Naive thymus-derived CD4-positive, alpha-beta T cell (primary cell): ENCODE measurements at regions not wholly inside any gene's neighbourhood (a gene's known extent, or its start where the extent isn't known, plus 50 kb on each side); places are given as distances from the start of the nearest gene placed in this dataset.

Experiments
- ATAC-seq: fragments of 150-1000 bp; cut with Tn5 transposase; 2 replicates; pipeline ENCODE4 v1.10.0; 2021; ENCODE audit warnings: mild to moderate bottlenecking, moderate library complexity
- CTCF ChIA-PET: fragments of 350-600 bp; sonication (Branson Sonifier 250); formaldehyde crosslinking; loops from one replicate; lab custom pipeline; 2021; ENCODE audit warnings: antibody characterized with exemption; lab: Charles Lee
- POLR2A ChIA-PET: fragments of 350-600 bp; sonication (Branson Sonifier 250); formaldehyde crosslinking; loops from one replicate; lab custom pipeline; 2021; ENCODE audit warnings: antibody characterized with exemption, inconsistent platforms; lab: Charles Lee
- DNase-seq, 9 donors: peaks; one replicate each; pipeline versions ENCODE4 v3.0.0 to v3.0.0-alpha.2; 2020 to 2022; ENCODE audit warnings: mixed read lengths in 1 of 9
- H3K27ac ChIP-seq: one replicate; pipeline ENCODE4 v1.7.0; 2013; ENCODE audit warnings: mild to moderate bottlenecking, low read depth, low read length, moderate library complexity
- H3K27me3 ChIP-seq, 2 donors: one replicate each; pipeline ENCODE4 v1.7.0; 2013; ENCODE audit warnings: low read length in 2 of 2, mild to moderate bottlenecking in 2 of 2, moderate library complexity in 2 of 2; ENCODE audit not compliant: control insufficient read depth in 2 of 2, insufficient read depth in 2 of 2
- H3K36me3 ChIP-seq, 3 experiments: 1 replicate in 2 of 3; 2 replicates in 1 of 3; pipeline ENCODE4 v1.7.0; 2013; ENCODE audit warnings: low read length in 3 of 3, mild to moderate bottlenecking in 3 of 3, moderate library complexity in 1 of 3; ENCODE audit not compliant: insufficient read depth in 3 of 3, control insufficient read depth in 2 of 3
- H3K4me1 ChIP-seq, 2 donors: one replicate each; pipeline ENCODE4 v1.7.0; 2013; ENCODE audit warnings: low read length in 2 of 2, mild to moderate bottlenecking in 2 of 2, moderate library complexity in 1 of 2; ENCODE audit not compliant: control insufficient read depth in 2 of 2, insufficient read depth in 2 of 2
- H3K4me3 ChIP-seq: 2 replicates; pipeline ENCODE4 v1.7.0; 2013; ENCODE audit warnings: mild to moderate bottlenecking, low read length
- H3K9me3 ChIP-seq, 3 experiments: 1 replicate in 2 of 3; 2 replicates in 1 of 3; pipeline ENCODE4 v1.7.0; 2013; ENCODE audit warnings: low read length in 3 of 3; ENCODE audit not compliant: control insufficient read depth in 2 of 3
- H3K27ac Mint-ChIP-seq, 9 donors: one replicate each; pipeline ENCODE4 v1.8.0; 2020 to 2022; ENCODE audit warnings: mixed read lengths in 9 of 9, mild to moderate bottlenecking in 8 of 9, moderate library complexity in 5 of 9, inconsistent platforms in 2 of 9
- H3K27me3 Mint-ChIP-seq, 5 donors: one replicate each; pipeline ENCODE4 v1.8.0; 2021 to 2022; ENCODE audit warnings: mixed read lengths in 5 of 5, mild to moderate bottlenecking in 1 of 5
- H3K36me3 Mint-ChIP-seq, 5 donors: one replicate each; pipeline ENCODE4 v1.8.0; 2020 to 2022; ENCODE audit warnings: mixed read lengths in 5 of 5, mild to moderate bottlenecking in 3 of 5, inconsistent platforms in 1 of 5
- H3K4me1 Mint-ChIP-seq, 7 donors: one replicate each; pipeline ENCODE4 v1.8.0; 2020 to 2022; ENCODE audit warnings: mixed read lengths in 7 of 7, mild to moderate bottlenecking in 3 of 7, inconsistent platforms in 1 of 7
- H3K4me3 Mint-ChIP-seq, 10 donors: one replicate each; pipeline ENCODE4 v1.8.0; 2020 to 2022; ENCODE audit warnings: mild to moderate bottlenecking in 10 of 10, mixed read lengths in 10 of 10, moderate library complexity in 6 of 10, inconsistent platforms in 2 of 10
- H3K9me3 Mint-ChIP-seq, 11 donors: one replicate each; pipeline ENCODE4 v1.8.0; 2020 to 2022; ENCODE audit warnings: mixed read lengths in 11 of 11, mild to moderate bottlenecking in 4 of 11, inconsistent platforms in 1 of 11, moderate library complexity in 1 of 11
- intact Hi-C, 2 donors: fragments of 100-400 bp; cut with micrococcal nuclease; formaldehyde crosslinking; loops; one replicate each; pipeline ENCODE4 v1.15.1; 2023

DNA sequence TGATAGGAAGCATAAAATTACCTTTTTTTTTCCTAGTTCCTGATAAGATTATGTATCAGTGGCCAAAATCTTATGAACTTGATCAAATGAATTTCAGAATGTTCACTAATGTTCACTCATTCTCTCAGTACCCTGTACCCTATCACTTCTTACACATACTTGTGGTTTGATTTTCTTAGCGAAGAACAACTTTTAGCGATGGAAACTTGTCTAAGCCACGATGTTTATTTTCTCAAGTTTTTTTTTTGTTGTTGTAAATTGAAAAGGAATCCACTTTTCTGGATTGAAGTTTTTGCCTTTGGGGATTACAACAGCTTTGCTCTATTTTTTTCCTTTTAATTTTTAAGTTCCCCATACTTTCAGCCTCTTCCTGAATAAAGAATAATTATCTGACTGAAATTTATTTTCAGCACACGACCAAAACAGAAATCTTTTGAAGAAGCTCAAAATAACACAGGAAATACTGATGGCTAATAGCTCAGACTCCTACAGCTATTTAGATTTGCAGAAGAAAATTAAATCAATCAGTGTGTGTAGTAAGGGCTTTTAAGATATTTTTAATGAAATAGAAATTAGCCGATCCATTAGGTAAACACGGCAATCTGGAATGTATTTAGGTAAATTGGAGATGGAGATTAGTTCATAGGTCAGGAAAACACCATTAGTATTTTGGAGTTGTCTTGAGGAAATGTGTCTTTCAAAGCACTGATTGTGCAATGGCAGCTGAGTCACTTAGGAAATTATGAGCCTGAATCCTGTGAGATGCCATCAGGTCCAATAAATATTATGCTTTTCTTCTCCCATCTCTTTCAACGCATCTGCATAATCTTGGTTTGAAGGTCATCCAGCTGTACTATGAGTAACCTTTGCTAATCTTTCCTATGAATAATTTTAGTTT lies 217.5 kb downstream of the GJA1 start:
- H3K9me3 ChIP-seq, result no peaks in the 10 kb centered on the region
- no peak for ATAC-seq
- peak overlapping the region in 9 of 10 donors; percentile 10 to 80 (median 62) for H3K4me3 Mint-ChIP-seq
- CTCF ChIA-PET, result no interaction called here
- H3K9me3 Mint-ChIP-seq, result peaks cover 0 to 4% (median 0%) of the 10 kb centered on the region in 11 donors
- H3K27ac Mint-ChIP-seq, result peak overlapping the region in 8 of 9 donors; percentile 75 to 91 (median 84)
- H3K36me3 Mint-ChIP-seq, result peaks cover under 1 to 6% (median 4%) of the 10 kb centered on the region in 5 donors
- DNase-seq, result no peak
- H3K4me1 ChIP-seq, result peaks cover 0 to 29% of the 10 kb centered on the region in 2 donors
- POLR2A ChIA-PET, result no interaction called here
- no peaks in the 10 kb centered on the region for H3K27me3 ChIP-seq
- intact Hi-C loops, result loop anchor here in 1 of 2 donors (5.0 kb wide), 2 partner anchors 34 to 321 kb away; partner anchors contain the start of gene TBC1D32
- no peaks in the 10 kb centered on the region for H3K27me3 Mint-ChIP-seq
- no peak overlapping the region for H3K4me3 ChIP-seq
- H3K4me1 Mint-ChIP-seq, result peaks cover 15 to 61% (median 46%) of the 10 kb centered on the region in 7 donors
- H3K27ac ChIP-seq, result no peak overlapping the region
- H3K36me3 ChIP-seq, result no peaks in the 10 kb centered on the region

- no peak for ATAC-seq
- H3K36me3 Mint-ChIP-seq, result peaks cover 0 to 6% (median 4%) of the 10 kb centered on the region in 5 donors
- H3K27ac ChIP-seq, result no peak overlapping the region
- peaks cover 0 to 29% of the 10 kb centered on the region in 2 donors for H3K4me1 ChIP-seq
- no peaks in the 10 kb centered on the region for H3K27me3 ChIP-seq
- no peak overlapping the region for H3K4me3 ChIP-seq
- H3K9me3 ChIP-seq, result no peaks in the 10 kb centered on the region
- intact Hi-C loops, result loop anchor here in 1 of 2 donors (5.0 kb wide), 2 partner anchors 34 to 321 kb away; partner anchors contain the start of gene TBC1D32
- CTCF ChIA-PET, result no interaction called here
- POLR2A ChIA-PET, result no interaction called here
- peak overlapping the region in 2 of 10 donors; percentile 79 to 80 for H3K4me3 Mint-ChIP-seq
- no peaks in the 10 kb centered on the region for H3K27me3 Mint-ChIP-seq
- peaks cover 0 to 4% (median 0%) of the 10 kb centered on the region in 11 donors for H3K9me3 Mint-ChIP-seq
- H3K4me1 Mint-ChIP-seq, result peaks cover 15 to 57% (median 44%) of the 10 kb centered on the region in 7 donors
- H3K36me3 ChIP-seq, result no peaks in the 10 kb centered on the region
- peak overlapping the region in 7 of 9 donors; percentile 14 to 90 (median 83) for H3K27ac Mint-ChIP-seq
- DNase-seq, result no peak
Measured at GRCh38 chr6:121653624-121654008, 218.2 kb downstream of the GJA1 start.

DNA sequence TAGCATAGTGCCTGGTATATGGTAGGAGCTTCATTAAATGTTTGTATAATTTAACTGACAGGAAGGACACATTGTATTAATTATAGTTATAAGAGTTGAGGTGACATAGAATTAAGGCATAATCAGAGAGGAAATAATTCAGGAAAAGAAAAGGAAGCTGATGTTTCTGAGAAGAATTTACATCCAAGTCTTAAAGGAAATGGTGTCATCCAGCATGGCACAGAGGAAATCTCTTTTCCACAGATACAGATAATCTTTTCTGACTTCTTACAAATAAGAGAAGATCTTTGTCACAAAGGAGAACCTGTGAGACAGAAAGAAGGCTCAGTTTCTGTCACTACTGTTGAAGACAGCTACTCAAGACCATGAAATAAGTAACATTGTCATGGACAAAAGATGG lies 222.5 kb downstream of the GJA1 start:
- Histone ChIP-seq H3K4me3 (no peak overlapping the region), H3K36me3 (no peaks in the 10 kb centered on the region), H3K27ac (no peak overlapping the region), H3K9me3 (no peaks in the 10 kb centered on the region), H3K27me3 (no peaks in the 10 kb centered on the region), H3K4me1 (peaks cover 0 to 9% of the 10 kb centered on the region in 2 donors)
- POLR2A ChIA-PET, result no interaction called here
- Mint-ChIP-seq H3K4me1 (peaks cover 3 to 18% (median 12%) of the 10 kb centered on the region in 7 donors), H3K9me3 (peaks cover 0 to 4% (median 0%) of the 10 kb centered on the region in 11 donors), H3K27ac (peak overlapping the region in 1 of 9 donors; percentile 36), H3K27me3 (no peaks in the 10 kb centered on the region), H3K36me3 (peaks cover 0 to 6% (median 4%) of the 10 kb centered on the region in 5 donors), H3K4me3 (no peak overlapping the region)
- no peak for ATAC-seq
- intact Hi-C loops, result no loop called here
- CTCF ChIA-PET, result no interaction called here
- DNase-seq, result no peak

GRCh38 chr6:121660277-121660676 lies 224.8 kb downstream of the GJA1 start:
- Mint-ChIP-seq H3K9me3 (peaks cover 0 to 13% (median 3%) of the 10 kb centered on the region in 11 donors), H3K4me1 (peaks cover 0 to 9% (median 4%) of the 10 kb centered on the region in 7 donors), H3K27ac (no peak overlapping the region), H3K27me3 (peaks cover 0 to 3% (median 0%) of the 10 kb centered on the region in 5 donors), H3K36me3 (peaks cover 0 to 11% (median 0%) of the 10 kb centered on the region in 5 donors), H3K4me3 (no peak overlapping the region)
- Histone ChIP-seq H3K4me3 (no peak overlapping the region), H3K36me3 (no peaks in the 10 kb centered on the region), H3K4me1 (no peaks in the 10 kb centered on the region), H3K9me3 (no peaks in the 10 kb centered on the region), H3K27ac (no peak overlapping the region), H3K27me3 (no peaks in the 10 kb centered on the region)
- ATAC-seq (no peak), DNase-seq (no peak)
- intact Hi-C loops, result no loop called here
- ChIA-PET CTCF (interaction anchor here (0.7 kb wide), 1 partner anchor 11 kb away, joined by 4 read pairs; no protein-coding TSS in a partner anchor), POLR2A (no interaction called here)

DNA sequence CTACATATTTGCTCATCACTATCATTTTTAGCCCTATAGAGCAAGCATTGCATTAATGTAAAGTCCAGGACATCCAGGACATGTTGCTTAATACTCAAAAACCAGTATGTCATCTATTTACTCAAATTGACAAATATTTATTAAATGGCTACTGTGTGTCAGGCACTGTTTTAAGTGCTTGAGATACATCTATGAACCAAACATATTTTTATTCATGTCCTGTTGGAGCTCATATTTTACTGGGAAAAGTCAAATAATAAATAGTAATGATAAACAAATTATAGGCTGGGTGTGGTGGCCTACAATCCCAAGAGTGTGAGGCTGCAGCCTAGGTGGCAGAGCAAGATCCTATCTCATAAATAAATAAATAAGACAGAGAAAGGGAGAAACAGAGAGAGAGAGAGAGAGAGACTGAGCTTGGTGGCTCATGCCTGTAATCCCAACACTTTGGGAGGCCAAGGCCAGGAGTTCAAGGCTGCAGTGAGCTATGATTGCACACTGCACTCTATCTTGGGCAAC lies 227.9 kb downstream of the GJA1 start:
- no peaks in the 10 kb centered on the region for H3K36me3 ChIP-seq
- H3K4me3 Mint-ChIP-seq, result no peak overlapping the region
- H3K27me3 Mint-ChIP-seq, result peaks cover 0 to 3% (median 0%) of the 10 kb centered on the region in 5 donors
- H3K27ac Mint-ChIP-seq, result no peak overlapping the region
- H3K27ac ChIP-seq, result no peak overlapping the region
- H3K4me1 Mint-ChIP-seq, result peaks cover 0 to 8% (median 0%) of the 10 kb centered on the region in 7 donors
- no peak for DNase-seq
- ChIA-PET POLR2A (no interaction called here), CTCF (no interaction called here)
- no peaks in the 10 kb centered on the region for H3K4me1 ChIP-seq
- peaks cover 0 to 8% (median 0%) of the 10 kb centered on the region in 5 donors for H3K36me3 Mint-ChIP-seq
- intact Hi-C loops, result no loop called here
- H3K9me3 ChIP-seq, result no peaks in the 10 kb centered on the region
- no peak for ATAC-seq
- peaks cover 0 to 13% (median 0%) of the 10 kb centered on the region in 11 donors for H3K9me3 Mint-ChIP-seq
- no peaks in the 10 kb centered on the region for H3K27me3 ChIP-seq
- no peak overlapping the region for H3K4me3 ChIP-seq

- Histone ChIP-seq H3K27ac (no peak overlapping the region), H3K27me3 (no peaks in the 10 kb centered on the region), H3K4me1 (no peaks in the 10 kb centered on the region), H3K4me3 (no peak overlapping the region), H3K9me3 (no peaks in the 10 kb centered on the region), H3K36me3 (no peaks in the 10 kb centered on the region)
- ChIA-PET POLR2A (no interaction called here), CTCF (no interaction called here)
- ATAC-seq (no peak), DNase-seq (no peak)
- no peak overlapping the region for H3K27ac Mint-ChIP-seq
- H3K27me3 Mint-ChIP-seq, result peaks cover 0 to 3% (median 0%) of the 10 kb centered on the region in 5 donors
- H3K9me3 Mint-ChIP-seq, result peaks cover 0 to 13% (median 0%) of the 10 kb centered on the region in 11 donors
- intact Hi-C loops, result no loop called here
- peaks cover 0 to 8% (median 0%) of the 10 kb centered on the region in 5 donors for H3K36me3 Mint-ChIP-seq
- peaks cover 0 to 8% (median 0%) of the 10 kb centered on the region in 7 donors for H3K4me1 Mint-ChIP-seq
- no peak overlapping the region for H3K4me3 Mint-ChIP-seq
Measured at GRCh38 chr6:121664158-121664557, 228.7 kb downstream of the GJA1 start.
